ENCODE measurements at regions not wholly inside any gene's neighbourhood (a gene's known extent, or its start where the extent isn't known, plus 50 kb on each side); places are given as distances from the start of the nearest gene placed in this dataset.

GRCh38 chr1:194367121-194367520 lies 1180.7 kb upstream of the B3GALT2 start:
- TF ChIP-seq CTCF (IDR thresholded peaks at IDR 0.05) (no peak), POLR2A (IDR thresholded peaks at IDR 0.05) (no peak)

All from heart left ventricle (tissue), 13 donors.